CD4-positive, alpha-beta T cell (primary cell): ENCODE measurements at regions not wholly inside any gene's neighbourhood (a gene's known extent, or its start where the extent isn't known, plus 50 kb on each side); places are given as distances from the start of the nearest gene placed in this dataset.
"Not testable (repeated sequence)": the region's sequence is repeated elsewhere in the genome, so short reads cannot be mapped to it uniquely, and the experiment has no call there.

Source experiments
- ATAC-seq: fragments of 200-7000 bp; cut with Tn5 transposase; one replicate; pipeline ENCODE4 v1.10.0; 2022; ENCODE audit warnings: mild to moderate bottlenecking; ENCODE audit not compliant: poor library complexity
- CTCF ChIA-PET: fragments of 350-600 bp; sonication (Branson Sonifier 250); formaldehyde crosslinking; loops from one replicate; lab custom pipeline; 2021; ENCODE audit warnings: antibody characterized with exemption, inconsistent platforms; lab: Charles Lee
- POLR2A ChIA-PET: fragments of 350-600 bp; sonication (Branson Sonifier 250); formaldehyde crosslinking; loops from one replicate; lab custom pipeline; 2021; ENCODE audit warnings: antibody characterized with exemption, inconsistent platforms; lab: Charles Lee
- DNase-seq, 14 experiments: peaks; one replicate each; pipeline ENCODE4 v3.0.0-alpha.2; 2013 to 2020; ENCODE audit warnings: mixed read lengths in 2 of 14
- H3K27ac ChIP-seq, 2 donors: one replicate each; pipeline versions ENCODE4 v1.5.1 to v1.7.0; 2013; ENCODE audit warnings: low read length in 2 of 2, low read depth in 1 of 2, mild to moderate bottlenecking in 1 of 2
- H3K27me3 ChIP-seq, 2 experiments: 1 replicate in 1 of 2; 2 replicates in 1 of 2; pipeline versions ENCODE4 v1.6.1 to v1.7.0; 2013; ENCODE audit warnings: low read length in 2 of 2, control low read depth in 1 of 2, mild to moderate bottlenecking in 1 of 2, moderate library complexity in 1 of 2; ENCODE audit not compliant: insufficient read depth in 2 of 2, control insufficient read depth in 1 of 2
- H3K36me3 ChIP-seq: one replicate; pipeline ENCODE4 v1.6.1; 2013; ENCODE audit warnings: low read length, control low read depth; ENCODE audit not compliant: insufficient read depth
- H3K4me1 ChIP-seq: one replicate; pipeline ENCODE4 v1.6.1; 2013; ENCODE audit warnings: low read length, control low read depth; ENCODE audit not compliant: insufficient read depth
- H3K4me3 ChIP-seq: one replicate; pipeline ENCODE4 v1.5.1; 2013; ENCODE audit warnings: mild to moderate bottlenecking, low read length, moderate library complexity
- H3K9me3 ChIP-seq, 2 experiments: 1 replicate in 1 of 2; 2 replicates in 1 of 2; pipeline versions ENCODE4 v1.6.1 to v1.7.0; 2013; ENCODE audit warnings: low read length in 2 of 2, mild to moderate bottlenecking in 2 of 2, control low read depth in 1 of 2, moderate library complexity in 1 of 2; ENCODE audit not compliant: control insufficient read depth in 1 of 2, insufficient read depth in 1 of 2
- H3K27ac Mint-ChIP-seq: one replicate; pipeline ENCODE4 v1.8.0; 2020; ENCODE audit warnings: mixed read lengths
- H3K27me3 Mint-ChIP-seq: one replicate; pipeline ENCODE4 v1.8.0; 2021; ENCODE audit warnings: mixed read lengths
- H3K36me3 Mint-ChIP-seq: one replicate; pipeline ENCODE4 v1.8.0; 2021; ENCODE audit warnings: low read depth, mixed read lengths
- H3K4me1 Mint-ChIP-seq: one replicate; pipeline ENCODE4 v1.8.0; 2021; ENCODE audit warnings: low read depth, mixed read lengths
- H3K4me3 Mint-ChIP-seq: one replicate; pipeline ENCODE4 v1.8.0; 2020; ENCODE audit warnings: mild to moderate bottlenecking, mixed read lengths
- H3K9me3 Mint-ChIP-seq: one replicate; pipeline ENCODE4 v1.8.0; 2020; ENCODE audit warnings: mixed read lengths
- CTCF ChIP-seq: fragments of 200-600 bp; IDR thresholded peaks from one replicate; pipeline ENCODE4 v1.8.0; 2022; ENCODE audit warnings: antibody characterized with exemption, mild to moderate bottlenecking
- intact Hi-C, 2 experiments: fragments of 100-400 bp; cut with DNase I in 1 of 2; cut with micrococcal nuclease in 1 of 2; formaldehyde crosslinking; loops; one replicate each; pipeline versions ENCODE4 v1.15.1 to v1.9.0; 2023 to 2025; cut with DNase I, micrococcal nuclease

GRCh38 chr7:149605696-149606095 is 108.1 kb upstream of the ZNF746 start:
- no peaks in the 10 kb centered on the region for H3K27me3 ChIP-seq
- no peaks in the 10 kb centered on the region for H3K9me3 ChIP-seq
- no peaks in the 10 kb centered on the region for H3K27me3 Mint-ChIP-seq
- no peak for ATAC-seq
- H3K4me3 ChIP-seq, result no peak overlapping the region
- H3K36me3 ChIP-seq, result peaks cover 51% of the 10 kb centered on the region
- no peak overlapping the region for H3K27ac Mint-ChIP-seq
- CTCF ChIA-PET, result no interaction called here
- peaks cover 4% of the 10 kb centered on the region for H3K4me1 ChIP-seq
- TF ChIP-seq CTCF, result no peak
- H3K4me1 Mint-ChIP-seq, result peaks cover 9% of the 10 kb centered on the region
- H3K4me3 Mint-ChIP-seq, result no peak overlapping the region
- DNase-seq, result no peak
- POLR2A ChIA-PET, result no interaction called here
- no peaks in the 10 kb centered on the region for H3K9me3 Mint-ChIP-seq
- H3K27ac ChIP-seq, result no peak overlapping the region
- intact Hi-C loops, result no loop called here
- H3K36me3 Mint-ChIP-seq, result peaks cover 85% of the 10 kb centered on the region

- peaks cover 82% of the 10 kb centered on the region for H3K36me3 Mint-ChIP-seq
Observed at GRCh38 chr7:149604521-149604920, 106.9 kb upstream of the ZNF746 start.

GRCh38 chr7:149600669-149601330 is 103.2 kb upstream of the ZNF746 start:
- Histone ChIP-seq H3K36me3 (peaks cover 27% of the 10 kb centered on the region), H3K27ac (peak overlapping the region in 1 of 2 donors; percentile 52), H3K4me3 (peak overlapping the region; percentile 21), H3K4me1 (peaks cover 19% of the 10 kb centered on the region)
- Mint-ChIP-seq H3K4me1 (peaks cover 29% of the 10 kb centered on the region), H3K27ac (peak overlapping the region; percentile 76), H3K36me3 (peaks cover 73% of the 10 kb centered on the region), H3K4me3 (peak overlapping the region; percentile 65)
- H3K9me3 Mint-ChIP-seq, H3K27me3 Mint-ChIP-seq, H3K27me3 ChIP-seq, CTCF ChIA-PET, H3K9me3 ChIP-seq: not testable (repeated sequence)
- intact Hi-C loops, result loop anchor here in 1 of 2 experiments (2.0 kb wide), 1 partner anchor 24 kb away; no protein-coding TSS in a partner anchor
- DNase-seq (peak in 3 of 14 experiments; percentile 52 to 66 (median 52)), ATAC-seq (peak; percentile 82)
- POLR2A ChIA-PET, result interaction anchor here (1.0 to 2.8 kb wide), 2 partner anchors 24 to 316 kb away, joined by 4 to 11 read pairs; no protein-coding TSS in a partner anchor

More at GRCh38 chr7:149604521-149604920, 106.9 kb upstream of the ZNF746 start:
- Mint-ChIP-seq H3K27me3 (no peaks in the 10 kb centered on the region), H3K4me3 (no peak overlapping the region), H3K4me1 (peaks cover 20% of the 10 kb centered on the region), H3K9me3 (no peaks in the 10 kb centered on the region), H3K27ac (no peak overlapping the region)
- intact Hi-C loops, result no loop called here
- CTCF ChIA-PET, result no interaction called here
- DNase-seq (no peak), ATAC-seq (no peak)
- Histone ChIP-seq H3K4me3 (no peak overlapping the region), H3K9me3 (no peaks in the 10 kb centered on the region), H3K4me1 (peaks cover 11% of the 10 kb centered on the region), H3K36me3 (peaks cover 39% of the 10 kb centered on the region), H3K27me3 (no peaks in the 10 kb centered on the region), H3K27ac (no peak overlapping the region)
- POLR2A ChIA-PET, result no interaction called here
- no peak for TF ChIP-seq CTCF
